ENCODE measurements at regions not wholly inside any gene's neighbourhood (a gene's known extent, or its start where the extent isn't known, plus 50 kb on each side); places are given as distances from the start of the nearest gene placed in this dataset.

- Histone ChIP-seq H3K56ac (ENCODE audit: extremely low read depth, insufficient read depth, low read length) (no peak overlapping the region), H3K4ac (ENCODE audit: low read depth, low read length) (no peak overlapping the region), H3K4me3 (ENCODE audit: insufficient read depth, low read depth, low read length) (no peak overlapping the region), H3K27ac (ENCODE audit: insufficient read depth, low read length) (no peak overlapping the region), H3K79me1 (ENCODE audit: low read depth in 1 of 2, low read length in 2 of 2) (no peaks in the 10 kb centered on the region), H3K18ac (ENCODE audit: low read depth, low read length) (no peak overlapping the region), H4K20me1 (ENCODE audit: insufficient read depth, low read length) (no peaks in the 10 kb centered on the region), H4K91ac (ENCODE audit: insufficient read depth, low read depth, low read length) (no peak overlapping the region), H3K9me3 (ENCODE audit: control insufficient read depth, insufficient read depth, low read length) (no peaks in the 10 kb centered on the region), H2AK5ac (ENCODE audit: low read depth, low read length) (no peak overlapping the region), H4K5ac (ENCODE audit: low read depth, low read length) (no peak overlapping the region), H3K14ac (replicated peaks; ENCODE audit: low read depth, low read length) (no peak overlapping the region), H3K27me3 (ENCODE audit: control insufficient read depth, insufficient read depth, low read length) (no peaks in the 10 kb centered on the region), H4K8ac (ENCODE audit: low read depth in 2 of 2, low read length in 2 of 2) (no peak overlapping the region), H3K4me2 (ENCODE audit: low read depth, low read length) (no peak overlapping the region), H2BK5ac (ENCODE audit: low read depth, low read length, poor library complexity, severe bottlenecking) (no peak overlapping the region), H2BK120ac (ENCODE audit: low read depth, low read length) (no peak overlapping the region), H3K9ac (ENCODE audit: low read depth, low read length) (no peak overlapping the region), H3K23ac (ENCODE audit: low read depth, low read length) (no peak overlapping the region), H3K9me1 (ENCODE audit: insufficient read depth, low read length) (no peaks in the 10 kb centered on the region), H2BK15ac (ENCODE audit: low read depth, low read length) (no peak overlapping the region), H2AK9ac (replicated peaks; ENCODE audit: low read depth, low read length, poor library complexity) (no peak overlapping the region), H3K36me3 (ENCODE audit: control insufficient read depth, insufficient read depth, low read length) (no peaks in the 10 kb centered on the region), H2AFZ (replicated peaks; ENCODE audit: low read length, poor library complexity) (no peak overlapping the region), H3K4me1 (ENCODE audit: control insufficient read depth, insufficient read depth, low read length) (no peaks in the 10 kb centered on the region), H2BK20ac (ENCODE audit: low read depth, low read length) (no peak overlapping the region)
- ChIA-PET CTCF (no interaction called here), POLR2A (ENCODE audit: unreplicated experiment) (no interaction called here)
- in situ Hi-C loops (cut with MboI; ENCODE audit: low sequenced_read_pairs), result loop anchor here (10.0 to 25.0 kb wide), 3 partner anchors 1198 to 1948 kb away; partner anchors contain the start of gene ERMN
- ATAC-seq (ENCODE audit: low read depth) (no peak), DNase-seq (no peak)
- BruUV-seq (replicated peaks), result no TSS peak
- WGBS, 2 experiments (ENCODE audit: extremely low coverage in 2 of 2, insufficient read length in 1 of 2), result no CpG with 5 or more reads among the region's 1 CpG
- no peak for TF ChIP-seq FOS (IDR thresholded peaks at IDR 0.05; ENCODE audit: low read depth, low read length)
- TF ChIP-seq RCOR1 (IDR thresholded peaks at IDR 0.05; ENCODE audit: insufficient replicate concordance, low read length), result no peak
- no peak for TF ChIP-seq MXI1 (IDR thresholded peaks at IDR 0.05; ENCODE audit: borderline replicate concordance, low read depth, low read length)
- TF ChIP-seq RFX5 (IDR thresholded peaks at IDR 0.05; ENCODE audit: low read depth, low read length), result no peak
- TF ChIP-seq USF2 (IDR thresholded peaks at IDR 0.05; ENCODE audit: low read depth, low read length), result no peak
- TF ChIP-seq MAFK (IDR thresholded peaks at IDR 0.05; ENCODE audit: low read depth, low read length), result no peak
- TF ChIP-seq RAD21 (IDR thresholded peaks at IDR 0.05; ENCODE audit: low read length), result no peak
- dilution Hi-C loops (cut with HindIII; ENCODE audit: low sequenced_read_pairs, unreplicated experiment), result no loop called here
- intact Hi-C loops (cut with micrococcal nuclease), result no loop called here
Observed at GRCh38 chr2:155389224-155389623, 690.7 kb downstream of the KCNJ3 start.

Measured in IMR-90 (cell line).